Stimulated activated CD4-positive, alpha-beta T cell treated with anti-CD3 and anti-CD28 coated beads, TNF-alpha, amount 100 ng/mL, for 1 hour (primary cell): ENCODE measurements at regions not wholly inside any gene's neighbourhood (a gene's known extent, or its start where the extent isn't known, plus 50 kb on each side); places are given as distances from the start of the nearest gene placed in this dataset.

Experiments used
- DNase-seq, 3 donors: peaks; one replicate each; pipeline ENCODE4 v3.0.0-alpha.2; 2020; ENCODE audit warnings: low read depth in 3 of 3, low spot score in 1 of 3

DNA sequence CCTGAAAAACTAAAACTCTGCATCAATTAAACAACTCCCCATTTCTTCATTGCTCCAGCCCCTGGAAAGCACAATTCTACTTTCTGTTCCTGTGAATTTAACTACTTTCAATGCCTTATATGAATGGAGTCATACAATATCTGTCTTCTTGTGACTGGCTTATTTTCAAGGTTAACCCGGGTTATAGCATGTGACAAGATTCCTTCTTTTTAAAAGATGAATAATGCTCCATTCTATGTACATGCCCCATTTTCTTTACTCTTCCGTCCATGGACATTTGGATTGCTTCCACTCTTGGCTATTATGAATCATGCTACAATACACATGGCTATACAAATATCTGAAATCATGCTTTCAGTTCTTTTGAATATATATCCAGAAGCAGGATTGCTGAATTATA is 334.9 kb upstream of the ID4 start:
- DNase-seq = no peak

DNA sequence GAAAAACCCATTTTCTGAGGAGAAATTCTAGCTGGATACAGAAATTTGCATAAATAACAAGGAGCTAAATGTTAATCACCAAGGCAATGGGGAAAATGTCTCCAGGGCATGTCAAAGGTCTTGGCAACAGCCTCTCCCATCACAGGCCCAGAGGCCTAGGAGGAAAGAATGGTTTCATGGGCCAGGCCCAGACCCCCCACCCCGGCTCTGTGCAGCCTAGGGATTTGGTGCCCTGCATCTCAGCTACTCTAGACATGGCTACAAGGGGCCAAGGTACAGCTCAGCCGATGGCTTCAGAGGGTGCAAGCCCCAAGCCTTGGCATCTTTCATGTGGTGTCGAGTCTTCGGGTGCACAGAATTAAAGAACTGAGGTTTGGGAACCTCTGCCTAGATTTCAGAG is 321.2 kb upstream of the ID4 start:
- DNase-seq = no peak

DNA sequence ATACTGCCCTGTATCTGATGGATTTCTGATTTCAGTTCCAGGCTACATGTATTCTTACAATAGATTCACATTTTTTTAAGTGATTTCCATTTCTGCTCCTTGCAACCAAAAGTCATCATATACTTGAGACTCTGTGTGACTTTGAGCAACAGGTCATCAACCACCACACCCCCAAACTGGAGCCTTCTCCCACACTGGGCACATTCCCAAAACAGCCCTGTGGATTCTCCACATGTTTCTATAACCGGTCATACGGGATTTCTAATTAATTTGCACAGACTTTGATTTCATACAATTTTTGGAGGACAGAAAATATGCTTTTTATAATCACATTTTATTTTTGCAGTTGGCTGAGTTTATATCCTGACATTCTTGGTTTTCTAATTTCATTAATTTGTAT is 317.2 kb upstream of the ID4 start:
- DNase-seq = no peak

- no peak for DNase-seq
These were observed 312.6 kb upstream of the ID4 start for GRCh38 chr6:19524366-19525186.

- DNase-seq = no peak
These were observed 311.5 kb upstream of the ID4 start for GRCh38 chr6:19525673-19526072.

DNA sequence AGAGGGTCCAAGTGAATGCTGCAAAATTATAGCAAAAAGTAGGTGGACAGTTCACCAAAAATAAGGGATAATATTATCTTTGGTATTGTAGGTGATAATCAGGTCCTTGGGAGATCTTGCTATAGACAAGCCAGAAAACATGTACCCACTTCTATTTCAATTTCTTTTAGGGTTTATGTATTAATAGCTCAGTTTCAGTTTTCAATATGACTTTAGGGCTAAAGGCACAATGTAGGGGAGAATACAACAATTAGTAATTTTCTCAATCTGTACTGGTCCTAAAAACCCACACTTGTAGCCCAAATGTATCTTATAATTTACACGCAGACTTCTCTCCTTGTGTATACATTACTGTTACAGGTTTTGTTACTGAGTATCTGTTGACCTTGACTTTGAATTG is 307.0 kb upstream of the ID4 start:
- DNase-seq = no peak

GRCh38 chr6:19535351-19535750 is 301.8 kb upstream of the ID4 start:
- no peak for DNase-seq

GRCh38 chr6:19536838-19537237 is 300.3 kb upstream of the ID4 start:
- DNase-seq = no peak

DNA sequence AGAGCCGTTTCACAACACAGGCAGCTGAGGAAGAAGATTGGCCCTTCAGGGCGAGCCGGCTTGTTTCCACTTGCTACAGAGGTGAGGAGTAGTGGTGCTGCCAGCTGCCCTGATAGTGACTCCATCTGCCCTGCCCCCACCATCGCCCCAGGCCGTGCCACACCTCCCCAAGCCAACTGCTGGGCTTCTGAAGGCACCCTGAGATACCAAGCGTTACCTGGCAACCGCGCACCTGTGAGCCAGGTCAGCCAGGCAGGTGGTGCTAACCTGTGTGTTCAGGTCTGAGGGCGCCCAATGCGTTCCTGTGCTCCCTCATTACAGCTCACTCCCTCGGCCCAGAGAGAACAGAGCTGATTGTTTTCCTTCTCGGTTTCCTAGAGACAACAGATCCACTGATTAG is 299.1 kb upstream of the ID4 start:
- DNase-seq = no peak

- DNase-seq = no peak
These were observed 289.7 kb upstream of the ID4 start for GRCh38 chr6:19547507-19547906.

DNA sequence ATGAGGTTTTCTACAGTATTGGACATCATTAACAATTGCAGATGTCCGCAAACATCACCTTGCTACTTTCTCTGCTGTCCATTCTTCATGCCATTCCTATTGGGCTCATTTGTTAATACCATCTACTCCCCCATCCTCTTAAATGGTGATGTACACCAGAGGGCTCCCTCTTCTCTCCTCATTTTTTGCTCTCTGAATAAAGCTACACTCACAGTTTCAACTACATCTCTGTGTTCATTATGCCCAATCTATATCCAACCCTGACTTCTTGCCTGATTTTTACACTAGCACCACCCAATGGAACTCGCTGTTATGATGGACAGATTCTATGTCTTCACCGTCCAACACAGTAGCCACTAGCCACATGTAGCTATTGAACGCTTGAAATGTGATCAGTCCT is 288.1 kb upstream of the ID4 start:
- DNase-seq = no peak

DNA sequence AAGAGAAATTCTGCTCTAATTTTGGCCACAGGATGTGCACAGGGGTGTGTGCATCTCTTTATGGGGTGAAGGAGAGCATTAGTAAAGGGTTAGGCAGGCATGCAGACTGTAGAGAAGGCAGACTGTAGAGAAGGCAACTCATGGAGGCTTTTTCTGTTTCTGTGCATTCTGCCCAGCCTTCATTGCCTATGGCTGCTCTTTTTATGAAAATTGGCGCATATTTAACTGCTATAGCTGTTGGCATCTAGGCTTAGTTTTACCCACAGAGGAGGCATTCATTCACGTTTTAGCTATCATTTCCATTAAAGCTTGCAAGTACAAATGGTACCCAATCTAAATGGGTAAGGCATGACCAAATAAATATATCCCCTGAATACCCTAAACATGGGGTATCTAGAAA is 286.8 kb upstream of the ID4 start:
- DNase-seq = no peak

GRCh38 chr6:19551611-19552010 is 285.6 kb upstream of the ID4 start:
- no peak for DNase-seq

- DNase-seq = no peak
These were observed 285.1 kb upstream of the ID4 start for GRCh38 chr6:19552076-19552475.

- no peak for DNase-seq
These were observed 284.6 kb upstream of the ID4 start for GRCh38 chr6:19552588-19552987.

- no peak for DNase-seq
These were observed 282.6 kb upstream of the ID4 start for GRCh38 chr6:19554356-19555225.

GRCh38 chr6:19557191-19557590 is 280.0 kb upstream of the ID4 start:
- no peak for DNase-seq

DNA sequence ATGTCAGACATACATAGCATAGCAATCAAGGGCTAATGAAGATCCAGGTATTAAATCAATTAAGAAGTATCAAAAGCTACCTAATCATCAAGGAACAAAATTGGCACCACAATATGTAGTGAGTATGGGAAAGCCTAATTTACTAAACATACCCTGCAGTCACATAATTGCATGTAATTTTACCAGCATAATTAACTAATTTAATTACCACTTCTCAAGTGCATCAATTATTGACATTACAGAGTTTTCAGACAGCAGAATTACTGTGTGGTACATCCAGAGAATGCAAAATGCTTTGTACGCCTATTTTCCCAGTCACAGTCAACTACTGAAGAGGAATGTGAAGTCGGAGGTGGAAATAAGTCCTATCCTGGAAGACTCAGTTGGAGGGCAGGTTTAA is 279.0 kb upstream of the ID4 start:
- DNase-seq = no peak

GRCh38 chr6:19558934-19559333 is 278.2 kb upstream of the ID4 start:
- no peak for DNase-seq

DNA sequence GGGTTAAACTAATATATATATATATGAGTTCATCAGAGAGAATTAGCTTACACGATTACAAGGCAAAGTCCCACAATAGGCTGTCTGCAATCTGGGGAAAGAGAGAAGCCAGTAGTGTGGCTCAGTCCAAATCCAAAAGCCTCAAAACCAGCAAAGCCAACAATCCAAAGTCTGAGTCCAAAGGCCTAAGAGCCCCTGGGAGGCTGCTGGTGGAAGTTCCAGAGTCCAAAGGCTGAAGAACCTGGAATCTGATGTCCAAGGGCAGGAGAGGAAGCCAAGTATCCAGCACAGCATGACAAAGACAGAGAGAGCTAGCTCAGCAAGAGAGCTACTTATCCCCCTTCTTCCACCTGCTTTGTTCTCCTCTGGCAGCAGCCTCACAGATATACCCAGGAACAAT is 274.7 kb upstream of the ID4 start:
- DNase-seq = no peak

- no peak for DNase-seq
These were observed 267.6 kb upstream of the ID4 start for GRCh38 chr6:19569563-19569962.

DNA sequence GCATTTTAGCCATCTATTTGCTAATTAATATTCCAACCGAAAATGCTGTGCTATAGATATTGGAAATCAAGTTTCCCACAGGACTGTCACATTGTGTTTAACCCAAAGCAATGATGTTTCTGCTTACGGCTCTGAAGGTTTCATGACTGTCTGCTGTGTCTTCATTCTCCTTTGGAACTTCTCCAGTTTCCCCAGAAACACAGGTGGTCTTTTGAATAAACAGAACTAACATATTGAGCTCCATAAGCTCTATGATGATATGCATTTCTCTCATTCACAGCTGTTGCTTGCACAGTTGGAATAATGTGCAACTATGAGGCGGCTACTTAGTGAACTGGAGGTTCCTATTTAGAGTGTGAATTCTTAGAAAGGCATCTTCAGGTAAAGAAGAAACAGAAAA is 266.0 kb upstream of the ID4 start:
- no peak for DNase-seq

GRCh38 chr6:19578481-19578880 is 258.7 kb upstream of the ID4 start:
- DNase-seq = no peak
